ENCODE measurements at regions not wholly inside any gene's neighbourhood (a gene's known extent, or its start where the extent isn't known, plus 50 kb on each side); places are given as distances from the start of the nearest gene placed in this dataset.

DNA sequence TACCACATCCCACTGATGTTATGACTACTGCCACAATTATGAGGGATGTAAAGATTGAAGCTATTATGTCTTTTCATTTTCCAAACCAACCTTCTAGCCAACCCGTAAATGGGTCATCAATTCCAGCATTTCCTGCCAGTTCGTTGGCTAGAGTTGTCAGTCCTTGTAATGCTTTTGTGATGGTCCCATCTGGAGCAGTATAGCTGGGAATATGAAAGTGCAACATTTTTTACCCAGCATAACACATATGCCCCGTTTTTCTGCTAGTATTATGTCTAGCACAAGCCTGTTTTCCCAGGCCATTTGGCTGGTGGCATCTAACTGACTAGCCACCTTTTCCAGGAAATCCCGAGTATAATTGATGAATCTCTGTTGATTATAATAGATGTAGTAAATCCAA lies 1501.6 kb upstream of the SLC39A10 start:
- TF ChIP-seq CTCF (IDR thresholded peaks at IDR 0.05) (no peak), POLR2A (IDR thresholded peaks at IDR 0.05) (no peak)
